Retinal pigment epithelial cell (primary cell): ENCODE measurements at regions not wholly inside any gene's neighbourhood (a gene's known extent, or its start where the extent isn't known, plus 50 kb on each side); places are given as distances from the start of the nearest gene placed in this dataset.

ENCODE experiments used
- DNase-seq: peaks from one replicate; pipeline ENCODE4 v3.0.0-alpha.2; 2010; ENCODE audit warnings: low read depth
- H3K4me3 ChIP-seq: 2 replicates; pipeline ENCODE4 v1.5.1; 2011; ENCODE audit warnings: mild to moderate bottlenecking, low read length, control low read depth, moderate library complexity
- CTCF ChIP-seq: conservative IDR thresholded peaks from 2 replicates; pipeline ENCODE4 v1.5.1; 2011; ENCODE audit warnings: low read depth, low read length, control low read depth, inconsistent platforms

- no peak for TF ChIP-seq CTCF
- H3K4me3 ChIP-seq: no peak overlapping the region
- no peak for DNase-seq
These were observed 152.9 kb upstream of the RTL1 start for GRCh38 chr14:101056446-101056845.

- DNase-seq: no peak
- no peak for TF ChIP-seq CTCF
These were observed 153.9 kb upstream of the RTL1 start for GRCh38 chr14:101057394-101057793.

GRCh38 chr14:101058571-101058970 lies 155.0 kb upstream of the RTL1 start:
- no peak for DNase-seq
- no peak overlapping the region for H3K4me3 ChIP-seq
- no peak for TF ChIP-seq CTCF

More at GRCh38 chr14:101057394-101057793, 153.9 kb upstream of the RTL1 start:
- no peak overlapping the region for H3K4me3 ChIP-seq

DNA sequence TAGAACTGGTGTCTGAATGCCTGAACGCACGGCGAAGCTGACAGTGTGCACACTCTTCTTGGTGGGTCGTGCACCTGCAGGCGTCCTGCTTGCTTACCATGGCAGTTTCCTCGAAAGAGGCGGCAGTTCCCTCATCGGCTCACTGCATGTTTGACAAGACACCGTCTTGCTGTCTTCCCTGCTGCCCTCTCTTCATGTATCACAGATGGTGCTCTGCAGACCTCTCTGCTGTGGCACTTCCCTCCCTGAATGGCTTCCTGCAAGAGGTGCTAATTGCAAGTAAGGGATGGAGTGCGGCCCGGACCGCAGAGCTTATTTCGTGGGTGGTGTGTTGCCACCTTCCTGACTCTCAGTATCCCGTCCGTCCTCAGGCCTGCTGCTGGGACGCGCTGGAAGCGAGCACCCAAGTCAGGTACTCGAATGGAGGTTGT lies 156.7 kb upstream of the RTL1 start:
- no peak overlapping the region for H3K4me3 ChIP-seq
- TF ChIP-seq CTCF: no peak
- DNase-seq: no peak

GRCh38 chr14:101061411-101062064 lies 158.0 kb upstream of the RTL1 start:
- H3K4me3 ChIP-seq: no peak overlapping the region
- no peak for DNase-seq
- no peak for TF ChIP-seq CTCF

- H3K4me3 ChIP-seq: no peak overlapping the region
- no peak for DNase-seq
- TF ChIP-seq CTCF: no peak
These were observed 158.5 kb upstream of the RTL1 start for GRCh38 chr14:101062065-101062450.

- no peak for DNase-seq
- H3K4me3 ChIP-seq: no peak overlapping the region
- no peak for TF ChIP-seq CTCF
These were observed 159.1 kb upstream of the RTL1 start for GRCh38 chr14:101062601-101063000.
